Ectodermal cell (in vitro differentiated cells): ENCODE measurements at regions not wholly inside any gene's neighbourhood (a gene's known extent, or its start where the extent isn't known, plus 50 kb on each side); places are given as distances from the start of the nearest gene placed in this dataset.

Experiments
- H3K27ac ChIP-seq: 2 replicates; pipeline ENCODE4 v1.7.0; 2013; ENCODE audit warnings: mild to moderate bottlenecking, low read depth, low read length; ENCODE audit not compliant: insufficient read depth, poor library complexity, severe bottlenecking
- H3K27me3 ChIP-seq: 2 replicates; pipeline ENCODE4 v1.7.0; 2013; ENCODE audit warnings: mild to moderate bottlenecking, low read length; ENCODE audit not compliant: insufficient read depth, control insufficient read depth, poor library complexity, severe bottlenecking
- H3K36me3 ChIP-seq: one replicate; pipeline ENCODE4 v1.7.0; 2013; ENCODE audit warnings: low read length; ENCODE audit not compliant: control insufficient read depth, insufficient read depth
- H3K4me1 ChIP-seq: one replicate; pipeline ENCODE4 v1.7.0; 2013; ENCODE audit warnings: low read length; ENCODE audit not compliant: control insufficient read depth, insufficient read depth
- H3K4me3 ChIP-seq: 2 replicates; pipeline ENCODE4 v1.7.0; 2013; ENCODE audit warnings: low read depth, low read length, control low read depth; ENCODE audit not compliant: insufficient read depth
- H3K9me3 ChIP-seq: 2 replicates; pipeline ENCODE4 v1.7.0; 2013; ENCODE audit warnings: mild to moderate bottlenecking, low read length, moderate library complexity; ENCODE audit not compliant: control insufficient read depth
- WGBS, 2 experiments: methylation state at CpG; one replicate each; pipeline ENCODE4 v1.1.7; 2013; ENCODE audit warnings: missing lambda C conversion rate in 2 of 2; 5-methylcytosine and 5-hydroxymethylcytosine counted together

- Histone ChIP-seq H3K9me3 (no peaks in the 10 kb centered on the region), H3K4me3 (no peak overlapping the region), H3K27me3 (no peaks in the 10 kb centered on the region), H3K4me1 (no peaks in the 10 kb centered on the region), H3K27ac (no peak overlapping the region), H3K36me3 (no peaks in the 10 kb centered on the region)
- 73 to 80% methylated on average over 3 to 4 of the region's 4 CpGs for WGBS, 2 experiments
Observed at GRCh38 chr12:93163260-93164036, 214.3 kb upstream of the NUDT4 start.

DNA sequence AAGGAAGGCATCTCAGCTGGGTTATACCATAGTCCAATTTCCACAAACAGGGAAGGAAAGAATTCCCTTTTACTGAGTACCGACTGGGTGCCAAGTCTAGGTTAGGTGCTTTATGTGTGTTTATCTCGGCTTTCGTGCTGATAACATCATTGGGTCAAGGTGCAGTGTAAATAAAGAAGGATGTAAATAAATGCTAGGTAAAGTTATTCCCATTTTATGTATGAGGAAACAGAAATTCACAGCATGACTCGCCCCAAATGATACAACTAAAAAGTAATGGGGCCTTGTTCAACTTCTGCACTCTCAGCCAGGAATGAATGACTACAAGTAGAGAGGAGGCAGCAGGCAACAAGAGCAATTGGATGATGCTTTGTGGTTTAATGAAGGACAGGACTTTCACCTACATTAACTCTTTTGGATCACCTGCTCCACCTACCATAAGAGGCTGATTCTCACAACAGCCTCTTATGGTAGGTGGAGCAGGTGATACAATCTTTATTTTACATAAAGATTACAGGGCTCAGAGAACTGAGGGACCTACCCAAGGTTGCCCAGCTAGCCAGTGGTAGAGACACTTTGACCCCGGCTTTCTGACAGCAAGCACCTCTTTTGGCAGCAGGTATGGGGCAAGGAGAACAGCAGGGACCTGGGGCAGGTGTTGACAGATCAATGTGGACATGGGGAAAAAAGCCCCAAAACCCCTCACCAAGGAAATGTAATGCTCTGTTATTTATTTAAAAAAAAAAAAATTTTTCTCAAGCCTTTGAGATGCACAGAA, 213.4 kb upstream of the NUDT4 start:
- Histone ChIP-seq H3K4me1 (no peaks in the 10 kb centered on the region), H3K27me3 (no peaks in the 10 kb centered on the region), H3K4me3 (no peak overlapping the region), H3K9me3 (no peaks in the 10 kb centered on the region), H3K27ac (no peak overlapping the region), H3K36me3 (no peaks in the 10 kb centered on the region)
- 92 to 97% methylated on average over 5 of the region's 5 CpGs for WGBS, 2 experiments

DNA sequence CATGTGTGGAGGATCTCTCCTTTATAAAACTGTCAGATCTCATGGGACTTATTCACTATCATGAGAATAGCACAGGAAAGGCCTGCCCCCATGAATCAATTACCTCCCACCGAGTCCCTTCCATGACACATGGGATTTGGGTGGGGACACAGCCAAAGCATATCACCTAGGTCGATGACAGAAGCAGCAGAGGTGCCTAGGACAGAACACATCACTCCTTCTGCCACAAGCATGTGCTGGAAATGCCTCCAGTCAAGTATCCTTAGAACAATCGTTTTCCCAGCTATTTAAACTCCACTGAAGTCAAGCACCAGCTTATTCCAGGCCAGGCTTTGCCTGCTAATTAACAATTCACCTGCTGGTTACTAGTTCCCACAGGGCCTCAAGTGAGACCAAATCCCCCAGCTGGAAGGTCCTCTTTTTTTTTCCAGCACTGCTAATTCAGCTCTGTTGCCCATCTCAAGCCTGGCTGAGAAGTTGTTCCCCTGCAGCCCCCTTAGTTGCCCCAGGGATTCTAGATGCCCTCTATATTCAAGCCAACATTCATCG, 212.3 kb upstream of the NUDT4 start:
- Histone ChIP-seq H3K4me1 (no peaks in the 10 kb centered on the region), H3K9me3 (no peaks in the 10 kb centered on the region), H3K27ac (no peak overlapping the region), H3K4me3 (no peak overlapping the region), H3K36me3 (no peaks in the 10 kb centered on the region), H3K27me3 (no peaks in the 10 kb centered on the region)
- WGBS, 2 experiments = 79 to 81% methylated on average over 4 of the region's 4 CpGs

DNA sequence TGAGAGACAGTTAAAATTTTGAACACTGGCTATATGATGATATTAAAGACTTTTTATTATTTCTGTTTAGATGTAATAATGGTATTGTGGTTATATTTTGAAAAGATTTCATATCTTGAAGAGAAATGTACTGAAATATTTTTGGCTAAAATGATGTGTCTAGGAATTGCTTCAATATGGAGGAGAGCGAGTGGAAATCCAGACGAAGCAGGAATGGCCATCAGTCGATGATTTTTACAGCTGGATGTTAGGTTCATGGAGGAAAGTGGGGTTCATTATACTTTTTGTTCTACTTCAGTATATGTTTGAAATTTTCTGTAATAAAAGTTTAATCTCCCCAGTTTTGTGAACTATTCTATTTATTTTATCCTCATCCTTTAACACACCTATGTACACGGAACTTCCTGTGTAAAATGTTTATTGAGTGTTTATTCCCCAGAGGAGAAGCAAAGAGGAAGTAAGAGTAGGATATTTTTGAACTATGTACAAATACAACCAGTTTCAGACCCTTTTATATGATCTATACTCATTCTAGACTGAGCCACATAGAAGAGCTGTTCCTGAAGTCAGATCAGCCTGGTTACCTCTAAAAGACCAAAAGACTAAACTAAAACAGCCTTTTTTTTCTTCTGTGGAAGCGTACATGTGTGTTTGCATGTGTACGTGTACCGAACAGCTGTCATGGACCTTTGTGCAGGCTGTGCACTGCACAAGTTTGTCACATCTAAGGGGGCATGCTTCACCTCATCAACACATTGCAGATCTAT, 211.0 kb upstream of the NUDT4 start:
- Histone ChIP-seq H3K9me3 (no peaks in the 10 kb centered on the region), H3K4me3 (no peak overlapping the region), H3K27me3 (no peaks in the 10 kb centered on the region), H3K4me1 (no peaks in the 10 kb centered on the region), H3K27ac (no peak overlapping the region), H3K36me3 (no peaks in the 10 kb centered on the region)
- WGBS, 2 experiments = 98 to 99% methylated on average over 6 of the region's 7 CpGs

- Histone ChIP-seq H3K4me3 (no peak overlapping the region), H3K27me3 (no peaks in the 10 kb centered on the region), H3K27ac (no peak overlapping the region), H3K4me1 (no peaks in the 10 kb centered on the region), H3K36me3 (no peaks in the 10 kb centered on the region), H3K9me3 (no peaks in the 10 kb centered on the region)
- WGBS, 2 experiments = 93 to 100% methylated on average over 2 of the region's 2 CpGs
Observed at GRCh38 chr12:93167331-93167730, 210.4 kb upstream of the NUDT4 start.

GRCh38 chr12:93167841-93168492, 209.8 kb upstream of the NUDT4 start:
- Histone ChIP-seq H3K36me3 (no peaks in the 10 kb centered on the region), H3K27me3 (no peaks in the 10 kb centered on the region), H3K4me1 (no peaks in the 10 kb centered on the region), H3K9me3 (no peaks in the 10 kb centered on the region), H3K4me3 (peak overlapping the region; percentile 0), H3K27ac (no peak overlapping the region)
- WGBS, 2 experiments = 40 to 42% methylated on average over 14 to 16 of the region's 16 CpGs

DNA sequence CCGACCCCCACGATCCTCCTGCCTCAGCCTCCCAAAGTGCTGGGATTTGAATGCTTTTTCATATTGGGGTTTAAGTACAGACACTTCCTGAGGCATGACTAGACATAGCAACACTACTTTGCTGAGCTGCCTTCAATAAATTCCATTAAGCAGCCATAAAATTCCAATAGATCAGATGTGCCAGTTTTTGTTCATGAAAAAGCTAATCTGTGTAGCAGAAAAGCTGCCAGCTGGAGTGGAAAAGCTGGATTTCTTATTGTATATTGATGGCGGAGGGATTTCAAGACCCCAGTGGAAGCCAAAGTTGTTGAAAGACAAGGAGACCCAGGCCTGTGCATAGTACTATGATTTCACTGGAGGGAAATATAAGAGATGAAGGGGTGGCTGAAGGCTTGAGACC, 209.0 kb upstream of the NUDT4 start:
- Histone ChIP-seq H3K27ac (no peak overlapping the region), H3K36me3 (no peaks in the 10 kb centered on the region), H3K27me3 (no peaks in the 10 kb centered on the region), H3K4me1 (no peaks in the 10 kb centered on the region), H3K9me3 (no peaks in the 10 kb centered on the region), H3K4me3 (no peak overlapping the region)
- WGBS, 2 experiments = 86 to 95% methylated on average over 3 of the region's 3 CpGs

- Histone ChIP-seq H3K9me3 (no peaks in the 10 kb centered on the region), H3K4me3 (no peak overlapping the region), H3K27ac (no peak overlapping the region), H3K27me3 (no peaks in the 10 kb centered on the region), H3K4me1 (no peaks in the 10 kb centered on the region), H3K36me3 (no peaks in the 10 kb centered on the region)
Observed at GRCh38 chr12:93169536-93169935, 208.2 kb upstream of the NUDT4 start.

DNA sequence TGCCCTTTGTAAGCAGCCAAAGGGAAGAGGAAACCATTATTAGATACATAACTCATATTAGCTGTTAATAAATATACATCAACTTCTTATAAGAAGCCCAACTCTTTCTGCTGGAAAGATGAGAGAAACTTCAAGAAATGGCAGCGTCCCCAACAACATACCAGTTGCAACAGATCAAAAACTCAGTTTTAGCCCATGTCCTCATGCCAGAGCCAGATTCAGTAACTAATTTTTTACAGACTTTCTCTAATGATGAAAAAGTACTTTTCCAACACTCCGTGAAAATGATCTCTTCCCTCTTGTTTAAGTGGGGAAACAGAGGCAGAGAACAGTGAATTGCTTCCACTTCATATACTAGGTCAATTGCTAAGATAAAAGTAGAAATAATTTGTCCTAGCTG, 206.8 kb upstream of the NUDT4 start:
- Histone ChIP-seq H3K9me3 (no peaks in the 10 kb centered on the region), H3K36me3 (no peaks in the 10 kb centered on the region), H3K27ac (no peak overlapping the region), H3K27me3 (no peaks in the 10 kb centered on the region), H3K4me1 (no peaks in the 10 kb centered on the region), H3K4me3 (no peak overlapping the region)
- 93 to 98% methylated on average over 2 of the region's 2 CpGs for WGBS, 2 experiments
